DND-41 (cell line): ENCODE measurements at regions not wholly inside any gene's neighbourhood (a gene's known extent, or its start where the extent isn't known, plus 50 kb on each side); places are given as distances from the start of the nearest gene placed in this dataset.

Source experiments
- ATAC-seq: fragments of 200-7000 bp; cut with Tn5 transposase; 3 replicates; pipeline ENCODE4 v1.9.1; 2021; ENCODE audit warnings: low read depth; ENCODE audit not compliant: insufficient read depth
- DNase-seq: peaks from one replicate; pipeline ENCODE4 v3.0.0-alpha.2; 2020
- H2AFZ ChIP-seq: 2 replicates; pipeline ENCODE4 v1.6.0; 2012; ENCODE audit warnings: low read depth, low read length
- H3K27ac ChIP-seq: 2 replicates; pipeline ENCODE4 v1.5.1; 2012; ENCODE audit warnings: low read length, inconsistent platforms
- H3K27me3 ChIP-seq: fragments of 200-600 bp; sonication (generic); 2 replicates; pipeline ENCODE4 v1.6.0; 2012; ENCODE audit warnings: low read length, mild to moderate bottlenecking, inconsistent platforms; ENCODE audit not compliant: insufficient read depth, poor library complexity
- H3K36me3 ChIP-seq: 2 replicates; pipeline ENCODE4 v1.5.1; 2012; ENCODE audit warnings: low read length, inconsistent platforms; ENCODE audit not compliant: insufficient read depth
- H3K4me1 ChIP-seq: 2 replicates; pipeline ENCODE4 v1.5.1; 2012; ENCODE audit warnings: mild to moderate bottlenecking, low read length; ENCODE audit not compliant: insufficient read depth
- H3K4me2 ChIP-seq: 2 replicates; pipeline ENCODE4 v1.6.0; 2012; ENCODE audit warnings: mild to moderate bottlenecking, moderate library complexity, low read length, inconsistent platforms; ENCODE audit not compliant: insufficient read depth
- H3K4me3 ChIP-seq, 2 experiments: fragments of 200-600 bp in 1 of 2; shearing (Covaris generic) in 1 of 2; 2 replicates each; pipeline ENCODE4 v1.5.1; 2012 to 2016; ENCODE audit warnings: inconsistent platforms in 2 of 2, low read length in 2 of 2, mild to moderate bottlenecking in 2 of 2, low read depth in 1 of 2, moderate library complexity in 1 of 2
- H3K79me2 ChIP-seq: 2 replicates; pipeline ENCODE4 v1.6.0; 2012; ENCODE audit warnings: low read length, inconsistent platforms; ENCODE audit not compliant: insufficient read depth
- H3K9ac ChIP-seq: 2 replicates; pipeline ENCODE4 v1.6.0; 2012; ENCODE audit warnings: low read depth, mild to moderate bottlenecking, inconsistent platforms, low read length, moderate library complexity
- H3K9me3 ChIP-seq: 2 replicates; pipeline ENCODE4 v1.5.1; 2012; ENCODE audit warnings: low read length, moderate library complexity, mild to moderate bottlenecking, inconsistent platforms; ENCODE audit not compliant: insufficient read depth, severe bottlenecking
- H4K20me1 ChIP-seq: 2 replicates; pipeline ENCODE4 v1.6.0; 2012; ENCODE audit warnings: low read length; ENCODE audit not compliant: insufficient read depth
- CTCF ChIP-seq: IDR thresholded peaks from 2 replicates; pipeline ENCODE4 v1.5.1; 2012; ENCODE audit warnings: borderline replicate concordance, low read length, moderate library complexity, mild to moderate bottlenecking; ENCODE audit not compliant: poor library complexity, severe bottlenecking; ENCODE audit errors: extremely low read depth
- EZH2 ChIP-seq: IDR thresholded peaks from 3 replicates; pipeline ENCODE4 v1.6.1; 2012; ENCODE audit warnings: borderline replicate concordance, low read depth, mild to moderate bottlenecking, moderate library complexity, low read length, inconsistent platforms; ENCODE audit not compliant: severe bottlenecking

- TF ChIP-seq EZH2 (no peak), CTCF (no peak)
- ATAC-seq, result no peak
- H3K27me3 ChIP-seq, result no peaks in the 10 kb centered on the region
These were observed 394.9 kb upstream of the DPP6 start for GRCh38 chr7:153657182-153657800.

GRCh38 chr7:153675131-153675530, 377.1 kb upstream of the DPP6 start:
- no peaks in the 10 kb centered on the region for H3K36me3 ChIP-seq
- H3K4me1 ChIP-seq, result no peaks in the 10 kb centered on the region
- H3K27ac ChIP-seq, result no peak overlapping the region
- no peaks in the 10 kb centered on the region for H3K79me2 ChIP-seq
- H3K4me3 ChIP-seq, result no peak overlapping the region
- H3K27me3 ChIP-seq, result no peaks in the 10 kb centered on the region
- TF ChIP-seq EZH2, result no peak
- no peak for TF ChIP-seq CTCF
- no peak for DNase-seq
- H3K9ac ChIP-seq, result no peak overlapping the region
- no peak for ATAC-seq
- H3K9me3 ChIP-seq, result no peaks in the 10 kb centered on the region
- H4K20me1 ChIP-seq, result no peaks in the 10 kb centered on the region
- no peak overlapping the region for H3K4me2 ChIP-seq
- no peak overlapping the region for H2AFZ ChIP-seq

More at GRCh38 chr7:153657182-153657800, 394.9 kb upstream of the DPP6 start:
- Histone ChIP-seq H2AFZ (no peak overlapping the region), H3K4me3 (no peak overlapping the region), H3K79me2 (no peaks in the 10 kb centered on the region), H3K36me3 (no peaks in the 10 kb centered on the region), H4K20me1 (no peaks in the 10 kb centered on the region), H3K27ac (no peak overlapping the region), H3K4me2 (no peak overlapping the region), H3K9ac (no peak overlapping the region), H3K4me1 (no peaks in the 10 kb centered on the region), H3K9me3 (no peaks in the 10 kb centered on the region)
- DNase-seq, result no peak

GRCh38 chr7:153682628-153683027, 369.6 kb upstream of the DPP6 start:
- Histone ChIP-seq H3K27me3 (no peaks in the 10 kb centered on the region), H3K4me2 (no peak overlapping the region), H3K27ac (no peak overlapping the region), H3K4me3 (no peak overlapping the region), H3K9me3 (no peaks in the 10 kb centered on the region), H4K20me1 (no peaks in the 10 kb centered on the region), H3K79me2 (no peaks in the 10 kb centered on the region), H3K36me3 (no peaks in the 10 kb centered on the region), H3K4me1 (no peaks in the 10 kb centered on the region), H2AFZ (no peak overlapping the region), H3K9ac (no peak overlapping the region)
- DNase-seq (peak; percentile 5), ATAC-seq (peak; percentile 62; the same call in 2 of the 3 replicates)
- TF ChIP-seq EZH2 (no peak), CTCF (peak; percentile 32)

- Histone ChIP-seq H3K9ac (no peak overlapping the region), H4K20me1 (no peaks in the 10 kb centered on the region), H3K27ac (no peak overlapping the region), H3K4me1 (no peaks in the 10 kb centered on the region), H3K4me3 (no peak overlapping the region), H3K36me3 (no peaks in the 10 kb centered on the region), H3K27me3 (no peaks in the 10 kb centered on the region), H3K79me2 (no peaks in the 10 kb centered on the region), H3K4me2 (no peak overlapping the region), H2AFZ (no peak overlapping the region), H3K9me3 (no peaks in the 10 kb centered on the region)
- ATAC-seq (no peak), DNase-seq (no peak)
- no peak for TF ChIP-seq CTCF
- TF ChIP-seq EZH2, result no peak
These were observed 356.0 kb upstream of the DPP6 start for GRCh38 chr7:153696242-153696641.
